Heart left ventricle (tissue), 16 donors: ENCODE measurements at regions not wholly inside any gene's neighbourhood (a gene's known extent, or its start where the extent isn't known, plus 50 kb on each side); places are given as distances from the start of the nearest gene placed in this dataset.

Experiments used
- ATAC-seq, 4 donors: fragments of 200-7000 bp; cut with Tn5 transposase; one replicate each; pipeline ENCODE4 v1.9.1; 2020 to 2022; ENCODE audit warnings: moderate library complexity in 4 of 4, mild to moderate bottlenecking in 3 of 4, moderate number of reproducible peaks in 1 of 4
- DNase-seq, 5 donors: peaks; one replicate each; pipeline ENCODE4 v3.0.0-alpha.2; 2020
- H3K27ac ChIP-seq, 12 donors: fragments of 200-600 bp; sonication (generic) in 4 of 12; one replicate each; pipeline versions ENCODE4 v1.5.0 to v1.8.0; 2016 to 2022; ENCODE audit warnings: mild to moderate bottlenecking in 2 of 12
- H3K27me3 ChIP-seq, 9 donors: fragments of 200-600 bp; sonication (generic) in 2 of 9; one replicate each; pipeline versions ENCODE4 v1.5.1 to v1.8.0; 2016 to 2022; ENCODE audit warnings: mild to moderate bottlenecking in 3 of 9
- H3K36me3 ChIP-seq, 9 donors: fragments of 200-600 bp; sonication (generic) in 2 of 9; one replicate each; pipeline versions ENCODE4 v1.5.0 to v1.8.0; 2018 to 2022; ENCODE audit warnings: mild to moderate bottlenecking in 2 of 9
- H3K4me1 ChIP-seq, 12 donors: fragments of 200-600 bp; sonication (generic) in 4 of 12; one replicate each; pipeline versions ENCODE4 v1.5.0 to v1.8.0; 2016 to 2022; ENCODE audit warnings: mild to moderate bottlenecking in 3 of 12
- H3K4me3 ChIP-seq, 12 donors: fragments of 200-600 bp; sonication (generic) in 4 of 12; one replicate each; pipeline versions ENCODE4 v1.5.0 to v1.8.0; 2017 to 2022; ENCODE audit warnings: mild to moderate bottlenecking in 9 of 12, moderate library complexity in 4 of 12
- H3K9me3 ChIP-seq, 12 donors: fragments of 200-600 bp; sonication (generic) in 4 of 12; one replicate each; pipeline versions ENCODE4 v1.5.0 to v1.8.0; 2016 to 2022; ENCODE audit warnings: mild to moderate bottlenecking in 1 of 12
- CTCF ChIP-seq, 12 donors: fragments of 200-600 bp; sonication (generic) in 4 of 12; IDR thresholded peaks; one replicate each; pipeline versions ENCODE4 v1.5.0 to v1.8.0; 2018 to 2022; ENCODE audit warnings: antibody characterized with exemption in 12 of 12, mild to moderate bottlenecking in 5 of 12
- POLR2A ChIP-seq, 2 donors: fragments of 450-650 bp; IDR thresholded peaks; one replicate each; pipeline ENCODE4 v1.6.1; 2017; ENCODE audit warnings: antibody characterized with exemption in 2 of 2, mild to moderate bottlenecking in 2 of 2, moderate library complexity in 2 of 2
- WGBS, 4 donors: extraction: QIAGEN DNeasy Blood & Tissue Kit in 2 of 4; methylation state at CpG; one replicate each; pipeline versions ENCODE4 v1.1.5 to v1.1.7; 2013 to 2018; 5-methylcytosine and 5-hydroxymethylcytosine counted together
- intact Hi-C, 10 donors: fragments of 100-400 bp; cut with DNase I; formaldehyde crosslinking; loops; one replicate each; pipeline versions ENCODE4 v1.11.1 to v1.14.2; 2022
- donor health status: ischemic (EF 13 %, LVEDD 7.1; RV severe dilation, severe dysfunction).
- donor health status: healthy with polysubstance abuse.
- donor health status: DM: no; HTN: yes; CAD: no.
- donor health status: DM: no; HTN: no; CAD: no.
- donor health status: ischemic (EF 25% LVEDD 6.9; RV normal size, moderate dysfunction).
- donor health status: ischemic (EF 25% LVEDD 5.7; RV mildly dilated, moderate dysfunction).
- donor health status: healthy.
- donor health status: DM: yes; HTN: yes; CAD: no.
- donor health status: ischemic (EF 35%, LVEDD 5.7; RV mildly dilated, moderate dysfunction).
- donor health status: nonischemic (EF 11% LVEDD 7.7; RV severe dilation, severe dysfunction).
- donor health status: DM: yes; HTN: yes; CAD: no.
- donor health status: PGD.
- donor health status: ischemic (EF 29% LVEDD 5.4; RV normal size, mild dysfunction).
- donor health status: nonischemic (EF 23%, LVEDD 6.1; RV moderate dilation, normal function).

DNA sequence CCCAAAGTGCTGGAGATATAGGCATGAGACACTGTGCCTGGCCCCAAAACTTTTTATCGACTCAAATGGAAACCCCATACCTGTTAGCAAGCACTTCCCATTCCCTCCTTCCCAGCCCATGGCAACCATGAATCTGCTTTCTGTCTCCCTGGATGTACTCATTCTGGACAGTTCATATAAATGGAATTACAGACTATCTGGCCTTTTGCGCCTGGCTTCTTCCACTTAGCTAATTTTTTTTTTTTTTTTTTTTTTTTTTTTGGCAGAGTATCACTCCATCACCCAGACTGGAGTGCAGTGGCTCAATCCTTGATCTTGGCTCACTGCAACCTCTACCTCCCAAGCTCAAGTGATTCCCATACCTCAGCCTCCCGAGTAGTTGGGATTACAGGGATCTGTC is 134.5 kb upstream of the MED13L start:
- Histone ChIP-seq H3K27me3 (no peaks in the 10 kb centered on the region), H3K4me1 (peaks cover 0 to 33% (median 7%) of the 10 kb centered on the region in 12 donors), H3K9me3 (no peaks in the 10 kb centered on the region), H3K27ac (peak overlapping the region in 1 of 12 donors; percentile 69), H3K36me3 (no peaks in the 10 kb centered on the region), H3K4me3 (no peak overlapping the region)
- ATAC-seq, result no peak
- 93 to 95% (median 95%) methylated on average over 3 of the region's 3 CpGs for WGBS, 4 donors
- DNase-seq, result no peak
- intact Hi-C loops, result loop anchor here in 1 of 10 donors (10.0 kb wide), 1 partner anchor 87 kb away; no protein-coding TSS in a partner anchor
- TF ChIP-seq CTCF (IDR thresholded peaks at IDR 0.05) (no peak), POLR2A (IDR thresholded peaks at IDR 0.05) (no peak)

GRCh38 chr12:116414891-116415290 is 137.4 kb upstream of the MED13L start:
- Histone ChIP-seq H3K4me1 (peaks cover 0 to 20% (median 4%) of the 10 kb centered on the region in 12 donors), H3K27me3 (no peaks in the 10 kb centered on the region), H3K36me3 (no peaks in the 10 kb centered on the region), H3K27ac (no peak overlapping the region), H3K9me3 (no peaks in the 10 kb centered on the region), H3K4me3 (no peak overlapping the region)
- 80 to 86% (median 83%) methylated on average over 12 of the region's 12 CpGs for WGBS, 4 donors
- no peak for ATAC-seq
- DNase-seq, result no peak
- intact Hi-C loops, result loop anchor here in 1 of 10 donors (10.0 kb wide), 1 partner anchor 90 kb away; no protein-coding TSS in a partner anchor
- TF ChIP-seq POLR2A (IDR thresholded peaks at IDR 0.05), result no peak
- TF ChIP-seq CTCF (IDR thresholded peaks at IDR 0.05), result no peak

GRCh38 chr12:116415408-116416108 is 138.1 kb upstream of the MED13L start:
- Histone ChIP-seq H3K27me3 (no peaks in the 10 kb centered on the region), H3K27ac (no peak overlapping the region), H3K4me1 (peaks cover 0 to 13% (median under 1%) of the 10 kb centered on the region in 12 donors), H3K9me3 (no peaks in the 10 kb centered on the region), H3K36me3 (no peaks in the 10 kb centered on the region), H3K4me3 (no peak overlapping the region)
- TF ChIP-seq POLR2A (IDR thresholded peaks at IDR 0.05) (no peak), CTCF (IDR thresholded peaks at IDR 0.05) (no peak)
- intact Hi-C loops, result loop anchor here in 1 of 10 donors (10.0 kb wide), 1 partner anchor 91 kb away; no protein-coding TSS in a partner anchor
- WGBS, 4 donors, result 90 to 92% (median 92%) methylated on average over 21 of the region's 21 CpGs
- DNase-seq (no peak), ATAC-seq (no peak)

- WGBS, 4 donors, result 56 to 67% (median 62%) methylated on average over 3 of the region's 3 CpGs
- Histone ChIP-seq H3K36me3 (no peaks in the 10 kb centered on the region), H3K27ac (no peak overlapping the region), H3K4me3 (no peak overlapping the region), H3K9me3 (no peaks in the 10 kb centered on the region), H3K27me3 (no peaks in the 10 kb centered on the region), H3K4me1 (peaks cover 0 to 9% (median 0%) of the 10 kb centered on the region in 12 donors)
- no peak for TF ChIP-seq CTCF (IDR thresholded peaks at IDR 0.05)
- TF ChIP-seq POLR2A (IDR thresholded peaks at IDR 0.05), result no peak
- intact Hi-C loops, result loop anchor here in 1 of 10 donors (10.0 kb wide), 1 partner anchor 91 kb away; no protein-coding TSS in a partner anchor
- no peak for ATAC-seq
- no peak for DNase-seq
Observed at GRCh38 chr12:116416166-116416565, 138.7 kb upstream of the MED13L start.
